ENCODE measurements at regions not wholly inside any gene's neighbourhood (a gene's known extent, or its start where the extent isn't known, plus 50 kb on each side); places are given as distances from the start of the nearest gene placed in this dataset.
A peak's percentile ranks its signal among the peaks of the same experiment; 100 is the strongest.

GRCh38 chr9:118991366-118992285 is 377.6 kb downstream of the BRINP1 start:
- WGBS, 4 donors: 53 to 73% (median 72%) methylated on average over 3 of the region's 3 CpGs
- Histone ChIP-seq H3K9me3 (replicated peaks in 1 of 3) (no peaks in the 10 kb centered on the region), H3K4me3 (no peak overlapping the region), H3K27ac (no peak overlapping the region), H3K27me3 (no peaks in the 10 kb centered on the region), H3K36me3 (replicated peaks in 1 of 2) (no peaks in the 10 kb centered on the region), H3K4me1 (replicated peaks in 1 of 2) (no peaks in the 10 kb centered on the region)
- intact Hi-C loops (cut with DNase I): no loop called here
- TF ChIP-seq POLR2A (IDR thresholded peaks at IDR 0.05) (no peak), CTCF (IDR thresholded peaks at IDR 0.05) (no peak)
- no peak for DNase-seq

- TF ChIP-seq CTCF (IDR thresholded peaks at IDR 0.05) (no peak), POLR2A (IDR thresholded peaks at IDR 0.05) (no peak)
- Histone ChIP-seq H3K4me3 (no peak overlapping the region), H3K27ac (no peak overlapping the region), H3K36me3 (replicated peaks in 1 of 2) (no peaks in the 10 kb centered on the region), H3K4me1 (replicated peaks in 1 of 2) (no peaks in the 10 kb centered on the region), H3K27me3 (no peaks in the 10 kb centered on the region), H3K9me3 (replicated peaks in 1 of 3) (no peaks in the 10 kb centered on the region)
- peak in 5 of 7 donors; percentile 8 to 74 (median 23) for DNase-seq
- 45 to 52% (median 51%) methylated on average over 15 of the region's 15 CpGs for WGBS, 4 donors
- intact Hi-C loops (cut with DNase I): no loop called here
Observed at GRCh38 chr9:118992813-118993794, 376.1 kb downstream of the BRINP1 start.

- WGBS, 4 donors: 68 to 76% (median 72%) methylated on average over 4 of the region's 4 CpGs
- no peaks in the 10 kb centered on the region for H3K36me3 ChIP-seq (replicated peaks in 1 of 2)
- intact Hi-C loops (cut with DNase I): no loop called here
Observed at GRCh38 chr9:118993965-118994364, 375.3 kb downstream of the BRINP1 start.

More at GRCh38 chr9:118993965-118994364, 375.3 kb downstream of the BRINP1 start:
- Histone ChIP-seq H3K4me3 (no peak overlapping the region), H3K27ac (no peak overlapping the region), H3K4me1 (replicated peaks in 1 of 2) (no peaks in the 10 kb centered on the region), H3K9me3 (replicated peaks in 1 of 3) (no peaks in the 10 kb centered on the region), H3K27me3 (no peaks in the 10 kb centered on the region)
- TF ChIP-seq POLR2A (IDR thresholded peaks at IDR 0.05): no peak
- TF ChIP-seq CTCF (IDR thresholded peaks at IDR 0.05): no peak
- no peak for DNase-seq

All from adrenal gland (tissue), 9 donors.